Ishikawa (cell line): ENCODE measurements at regions not wholly inside any gene's neighbourhood (a gene's known extent, or its start where the extent isn't known, plus 50 kb on each side); places are given as distances from the start of the nearest gene placed in this dataset.

ENCODE experiments used
- CEBPB ChIP-seq: IDR thresholded peaks from 2 replicates; pipeline ENCODE4 v1.6.1; 2012
- CREB1 ChIP-seq: IDR thresholded peaks from 2 replicates; pipeline ENCODE4 v1.6.1; 2012; ENCODE audit warnings: low read depth
- EGR1 ChIP-seq: IDR thresholded peaks from 2 replicates; pipeline ENCODE4 v1.6.1; 2012
- EP300 ChIP-seq: IDR thresholded peaks from 2 replicates; pipeline ENCODE4 v1.6.1; 2012; ENCODE audit warnings: borderline replicate concordance
- FOXM1 ChIP-seq: IDR thresholded peaks from 2 replicates; pipeline ENCODE4 v1.6.1; 2012; ENCODE audit warnings: low read depth, borderline replicate concordance
- NFIC ChIP-seq: IDR thresholded peaks from 2 replicates; pipeline ENCODE4 v1.6.1; 2012
- RAD21 ChIP-seq: IDR thresholded peaks from 2 replicates; pipeline ENCODE4 v1.6.1; 2012; ENCODE audit warnings: low read depth
- TAF1 ChIP-seq: IDR thresholded peaks from 2 replicates; pipeline ENCODE4 v1.6.1; 2012; ENCODE audit warnings: low read depth, mild to moderate bottlenecking
- TCF12 ChIP-seq: IDR thresholded peaks from 2 replicates; pipeline ENCODE4 v1.6.1; 2012; ENCODE audit warnings: low read depth
- TEAD4 ChIP-seq: IDR thresholded peaks from 2 replicates; pipeline ENCODE4 v1.6.1; 2012
- YY1 ChIP-seq: IDR thresholded peaks from 2 replicates; pipeline ENCODE4 v1.6.1; 2012; ENCODE audit warnings: low read depth
- ZBTB7A ChIP-seq: IDR thresholded peaks from 2 replicates; pipeline ENCODE4 v1.6.1; 2012; ENCODE audit warnings: low read depth
- TF ChIP-seq, protein P1 (sequence below): IDR thresholded peaks from 2 replicates; pipeline ENCODE4 v1.6.1; 2012
- TF ChIP-seq, protein P2 (sequence below): IDR thresholded peaks from 2 replicates; pipeline ENCODE4 v1.6.1; 2012
- TF ChIP-seq, protein P3 (sequence below): IDR thresholded peaks from 2 replicates; pipeline ENCODE4 v1.6.1; 2012; ENCODE audit warnings: low read depth, mild to moderate bottlenecking

DNA sequence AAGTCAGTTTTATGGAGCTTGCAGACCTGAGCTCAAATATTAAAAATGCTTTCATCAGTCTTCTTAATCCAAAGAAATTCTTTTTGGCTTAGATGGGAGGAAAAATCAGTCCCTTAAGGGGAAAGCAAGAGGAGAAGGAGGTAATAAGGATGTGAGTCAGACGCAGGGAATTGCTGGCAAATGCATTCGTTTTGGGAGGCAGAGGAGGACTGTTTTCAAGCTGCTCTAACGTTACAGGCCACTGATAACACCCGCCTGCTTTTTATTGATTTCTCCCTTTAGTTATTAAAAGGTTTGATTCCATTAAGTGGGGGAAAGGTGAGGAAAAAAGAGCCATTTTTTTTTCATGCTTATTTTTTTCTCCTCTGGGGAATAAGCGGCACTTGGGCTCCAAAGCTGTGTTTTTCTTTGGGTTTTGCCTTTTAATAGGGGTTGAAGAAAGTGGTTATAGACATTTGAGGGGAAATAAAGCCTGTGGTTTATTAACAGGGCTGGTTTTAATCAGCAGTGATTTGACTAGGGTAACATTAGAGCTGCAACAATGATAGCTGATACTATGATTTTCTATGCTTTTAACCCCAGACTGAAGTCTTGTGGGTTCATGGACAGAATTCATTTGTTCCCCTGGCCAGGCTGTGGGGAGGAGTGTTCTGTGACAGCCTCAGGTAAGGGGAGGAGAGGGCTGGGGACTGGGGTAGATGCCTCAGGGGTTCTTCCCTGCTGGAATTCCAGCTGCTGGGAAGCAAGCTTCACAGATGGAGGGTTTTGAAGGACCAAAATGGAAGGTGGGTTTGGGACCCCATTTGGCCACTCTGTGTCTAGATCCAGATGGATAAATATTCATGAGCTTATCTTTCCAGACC lies 225.2 kb downstream of the GAS1 start:
- TF ChIP-seq, protein P1, sequence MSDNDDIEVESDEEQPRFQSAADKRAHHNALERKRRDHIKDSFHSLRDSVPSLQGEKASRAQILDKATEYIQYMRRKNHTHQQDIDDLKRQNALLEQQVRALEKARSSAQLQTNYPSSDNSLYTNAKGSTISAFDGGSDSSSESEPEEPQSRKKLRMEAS = no peak
- TF ChIP-seq TAF1 (no peak), CEBPB (no peak), FOXM1 (no peak), RAD21 (no peak), NFIC (no peak), EGR1 (no peak), EP300 (no peak), YY1 (no peak), TEAD4 (no peak), TCF12 (no peak), CREB1 (no peak), ZBTB7A (no peak)
- TF ChIP-seq, protein P2, sequence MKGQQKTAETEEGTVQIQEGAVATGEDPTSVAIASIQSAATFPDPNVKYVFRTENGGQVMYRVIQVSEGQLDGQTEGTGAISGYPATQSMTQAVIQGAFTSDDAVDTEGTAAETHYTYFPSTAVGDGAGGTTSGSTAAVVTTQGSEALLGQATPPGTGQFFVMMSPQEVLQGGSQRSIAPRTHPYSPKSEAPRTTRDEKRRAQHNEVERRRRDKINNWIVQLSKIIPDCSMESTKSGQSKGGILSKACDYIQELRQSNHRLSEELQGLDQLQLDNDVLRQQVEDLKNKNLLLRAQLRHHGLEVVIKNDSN = no peak
- TF ChIP-seq, protein P3, sequence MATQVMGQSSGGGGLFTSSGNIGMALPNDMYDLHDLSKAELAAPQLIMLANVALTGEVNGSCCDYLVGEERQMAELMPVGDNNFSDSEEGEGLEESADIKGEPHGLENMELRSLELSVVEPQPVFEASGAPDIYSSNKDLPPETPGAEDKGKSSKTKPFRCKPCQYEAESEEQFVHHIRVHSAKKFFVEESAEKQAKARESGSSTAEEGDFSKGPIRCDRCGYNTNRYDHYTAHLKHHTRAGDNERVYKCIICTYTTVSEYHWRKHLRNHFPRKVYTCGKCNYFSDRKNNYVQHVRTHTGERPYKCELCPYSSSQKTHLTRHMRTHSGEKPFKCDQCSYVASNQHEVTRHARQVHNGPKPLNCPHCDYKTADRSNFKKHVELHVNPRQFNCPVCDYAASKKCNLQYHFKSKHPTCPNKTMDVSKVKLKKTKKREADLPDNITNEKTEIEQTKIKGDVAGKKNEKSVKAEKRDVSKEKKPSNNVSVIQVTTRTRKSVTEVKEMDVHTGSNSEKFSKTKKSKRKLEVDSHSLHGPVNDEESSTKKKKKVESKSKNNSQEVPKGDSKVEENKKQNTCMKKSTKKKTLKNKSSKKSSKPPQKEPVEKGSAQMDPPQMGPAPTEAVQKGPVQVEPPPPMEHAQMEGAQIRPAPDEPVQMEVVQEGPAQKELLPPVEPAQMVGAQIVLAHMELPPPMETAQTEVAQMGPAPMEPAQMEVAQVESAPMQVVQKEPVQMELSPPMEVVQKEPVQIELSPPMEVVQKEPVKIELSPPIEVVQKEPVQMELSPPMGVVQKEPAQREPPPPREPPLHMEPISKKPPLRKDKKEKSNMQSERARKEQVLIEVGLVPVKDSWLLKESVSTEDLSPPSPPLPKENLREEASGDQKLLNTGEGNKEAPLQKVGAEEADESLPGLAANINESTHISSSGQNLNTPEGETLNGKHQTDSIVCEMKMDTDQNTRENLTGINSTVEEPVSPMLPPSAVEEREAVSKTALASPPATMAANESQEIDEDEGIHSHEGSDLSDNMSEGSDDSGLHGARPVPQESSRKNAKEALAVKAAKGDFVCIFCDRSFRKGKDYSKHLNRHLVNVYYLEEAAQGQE = no peak

DNA sequence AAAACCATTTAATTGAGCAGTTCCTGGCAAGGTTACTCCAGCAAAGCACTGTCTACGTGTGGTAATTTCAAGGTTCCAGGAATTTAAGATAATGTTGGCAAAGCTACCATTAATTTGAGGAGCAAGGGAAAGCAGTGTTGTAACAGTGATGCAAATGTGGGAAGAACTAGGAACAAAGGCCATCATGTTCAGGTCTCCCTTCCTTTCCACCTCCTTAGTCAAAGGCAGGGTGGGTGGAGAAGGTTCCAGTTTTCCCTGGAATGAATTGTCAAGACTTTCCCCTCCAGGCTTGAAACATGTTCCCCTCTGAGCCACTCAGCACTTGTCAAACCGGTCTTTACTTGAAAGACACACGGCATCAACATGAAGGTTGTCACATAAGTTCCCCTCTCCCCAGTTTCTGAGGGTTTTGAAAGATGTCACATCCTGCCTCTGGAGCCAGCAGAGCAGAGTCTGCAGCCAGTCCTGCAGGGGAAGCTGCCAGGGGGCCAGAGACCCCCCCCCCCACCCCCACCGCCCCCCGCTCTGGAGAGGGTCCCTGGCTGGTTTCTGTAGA lies 226.0 kb downstream of the GAS1 start:
- TF ChIP-seq RAD21 (no peak), TCF12 (no peak), TEAD4 (no peak), YY1 (no peak), EP300 (no peak)

DNA sequence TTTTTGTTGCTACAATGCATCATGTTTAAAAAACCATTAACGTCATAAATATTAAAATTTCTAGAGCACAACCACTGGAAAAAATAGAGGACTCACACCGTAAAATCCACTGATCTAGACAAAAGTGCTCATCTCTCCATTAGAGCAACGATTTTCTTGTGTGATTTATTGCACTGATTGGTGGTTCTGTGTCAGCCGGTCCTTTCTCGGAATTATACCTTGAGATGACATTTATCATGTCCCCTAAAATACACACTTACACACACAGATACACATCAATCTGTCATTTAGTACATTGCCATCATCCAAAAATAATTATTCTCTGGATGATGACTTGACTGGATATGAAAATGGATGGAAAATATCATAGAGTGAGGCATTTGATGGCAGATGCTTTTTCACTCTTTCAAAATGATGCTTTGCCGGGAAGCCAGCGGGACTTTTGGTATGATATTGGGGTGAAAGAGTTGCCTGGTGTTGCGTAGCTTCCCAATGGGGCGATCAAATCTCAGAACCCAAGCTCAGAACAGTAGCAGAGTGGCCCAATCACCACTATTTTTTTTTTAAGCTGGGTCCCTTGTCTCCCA lies 226.6 kb downstream of the GAS1 start:
- TF ChIP-seq CEBPB = no peak
- TF ChIP-seq TEAD4 = no peak
- no peak for TF ChIP-seq TCF12
- TF ChIP-seq, protein P2 = no peak
- TF ChIP-seq EP300 = no peak
- TF ChIP-seq NFIC = no peak
- TF ChIP-seq FOXM1 = no peak
- no peak for TF ChIP-seq ZBTB7A
- TF ChIP-seq RAD21 = no peak
- TF ChIP-seq YY1 = no peak
- TF ChIP-seq, protein P3 = no peak
- TF ChIP-seq CREB1 = no peak
- TF ChIP-seq, protein P1 = no peak
- no peak for TF ChIP-seq EGR1
- no peak for TF ChIP-seq TAF1

DNA sequence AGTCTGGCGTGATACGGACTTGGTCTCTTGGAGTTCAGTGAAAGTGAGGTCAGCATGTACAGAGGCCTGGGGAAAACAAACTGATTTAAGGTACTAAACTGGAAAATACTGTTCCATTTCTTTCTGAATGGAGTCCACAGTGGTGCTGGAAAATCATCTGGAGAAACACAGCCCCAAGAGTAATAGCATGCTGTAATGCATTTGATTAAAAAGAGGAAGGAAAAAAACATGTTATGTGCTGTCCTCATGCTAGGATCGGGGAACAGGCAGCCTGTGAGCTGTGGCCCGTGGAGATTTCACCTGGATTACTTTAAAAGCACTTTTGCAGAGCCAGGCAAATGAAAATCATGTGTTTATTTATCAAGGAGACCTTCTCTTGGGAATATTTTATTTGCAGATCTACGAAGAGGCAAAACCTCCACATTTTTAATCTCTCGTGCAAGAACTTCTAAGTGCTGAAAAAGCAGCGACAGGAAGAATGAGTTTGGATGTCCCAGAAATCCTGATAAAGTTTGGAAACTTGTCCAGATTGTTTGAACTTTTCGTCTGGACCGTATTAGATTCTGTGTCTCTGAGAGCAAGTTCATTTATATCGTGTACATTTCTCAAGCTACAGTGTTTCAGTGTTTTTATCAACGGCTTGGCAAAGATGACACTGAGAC lies 228.8 kb downstream of the GAS1 start:
- TF ChIP-seq RAD21 (no peak), TAF1 (no peak), TCF12 (no peak), FOXM1 (no peak), NFIC (no peak), EP300 (no peak), EGR1 (no peak), TEAD4 (no peak), ZBTB7A (no peak), CEBPB (no peak), YY1 (no peak), CREB1 (no peak)
- TF ChIP-seq, protein P1 = no peak
- TF ChIP-seq, protein P3 = no peak
- TF ChIP-seq, protein P2 = no peak
